Neural progenitor cell (in vitro differentiated cells): ENCODE measurements at regions not wholly inside any gene's neighbourhood (a gene's known extent, or its start where the extent isn't known, plus 50 kb on each side); places are given as distances from the start of the nearest gene placed in this dataset.

Experiments
- CTCF ChIP-seq: fragments of 200-600 bp; sonication (generic); IDR thresholded peaks from 2 replicates; pipeline ENCODE4 v1.5.1; 2017; ENCODE audit warnings: antibody characterized with exemption, mild to moderate bottlenecking
- EZH2 ChIP-seq: fragments of 200-600 bp; sonication (generic); IDR thresholded peaks from 2 replicates; pipeline ENCODE4 v1.6.1; 2017; ENCODE audit warnings: antibody characterized with exemption, mild to moderate bottlenecking, moderate library complexity
- EZH2phosphoT487 ChIP-seq: fragments of 200-600 bp; sonication (generic); IDR thresholded peaks from 2 replicates; pipeline ENCODE4 v1.6.1; 2017; ENCODE audit warnings: antibody characterized with exemption

- TF ChIP-seq CTCF: no peak
- TF ChIP-seq EZH2phosphoT487: no peak
- TF ChIP-seq EZH2: no peak
Measured at GRCh38 chr1:229986737-229987337, 80.2 kb upstream of the GALNT2 start.
